Hepatocyte (in vitro differentiated cells): ENCODE measurements at regions not wholly inside any gene's neighbourhood (a gene's known extent, or its start where the extent isn't known, plus 50 kb on each side); places are given as distances from the start of the nearest gene placed in this dataset.

Source experiments
- DNase-seq: peaks from one replicate; pipeline ENCODE4 v3.0.0-alpha.2; 2016; ENCODE audit warnings: low spot score
- H2AFZ ChIP-seq: fragments of 200-600 bp; sonication (generic); 2 replicates; pipeline ENCODE4 v1.6.0; 2016; ENCODE audit warnings: antibody characterized with exemption, mild to moderate bottlenecking
- H3K27ac ChIP-seq: fragments of 200-600 bp; sonication (generic); 2 replicates; pipeline ENCODE4 v1.5.1; 2016; ENCODE audit warnings: mild to moderate bottlenecking
- H3K27me3 ChIP-seq: fragments of 200-600 bp; sonication (generic); 2 replicates; pipeline ENCODE4 v1.6.1; 2016
- H3K36me3 ChIP-seq: fragments of 200-600 bp; sonication (generic); replicated peaks from 2 replicates; pipeline ENCODE4 v1.5.1; 2016; ENCODE audit warnings: low read depth; ENCODE audit not compliant: insufficient read depth
- H3K4me1 ChIP-seq: fragments of 200-600 bp; sonication (generic); 2 replicates; pipeline ENCODE4 v1.5.1; 2016; ENCODE audit warnings: mild to moderate bottlenecking, moderate library complexity; ENCODE audit not compliant: insufficient read depth
- H3K4me2 ChIP-seq: fragments of 200-600 bp; sonication (generic); 2 replicates; pipeline ENCODE4 v1.6.0; 2016
- H3K4me3 ChIP-seq: fragments of 200-600 bp; sonication (generic); 2 replicates; pipeline ENCODE4 v1.5.1; 2016; ENCODE audit warnings: mild to moderate bottlenecking
- H3K79me2 ChIP-seq: fragments of 200-600 bp; sonication (generic); 2 replicates; pipeline ENCODE4 v1.6.0; 2017; ENCODE audit warnings: mild to moderate bottlenecking
- H3K9me2 ChIP-seq: fragments of 200-600 bp; sonication (generic); replicated peaks from 2 replicates; pipeline ENCODE4 v1.6.0; 2017; ENCODE audit warnings: mild to moderate bottlenecking; ENCODE audit not compliant: insufficient read depth
- H3K9me3 ChIP-seq: fragments of 200-600 bp; sonication (generic); 2 replicates; pipeline ENCODE4 v1.5.1; 2016; ENCODE audit warnings: low read depth, mild to moderate bottlenecking
- H4K20me1 ChIP-seq: fragments of 200-600 bp; sonication (generic); 2 replicates; pipeline ENCODE4 v1.6.0; 2016; ENCODE audit warnings: mild to moderate bottlenecking; ENCODE audit not compliant: insufficient read depth, poor library complexity, severe bottlenecking
- CTCF ChIP-seq: fragments of 200-600 bp; sonication (generic); IDR thresholded peaks from 2 replicates; pipeline ENCODE4 v1.5.1; 2016; ENCODE audit warnings: antibody characterized with exemption, mild to moderate bottlenecking; ENCODE audit not compliant: poor library complexity
- EZH2 ChIP-seq: fragments of 200-600 bp; sonication (generic); IDR thresholded peaks from 2 replicates; pipeline ENCODE4 v1.6.1; 2016; ENCODE audit warnings: antibody characterized with exemption, mild to moderate bottlenecking, borderline replicate concordance
- EZH2phosphoT487 ChIP-seq: fragments of 200-600 bp; sonication (generic); IDR thresholded peaks from one replicate; pipeline ENCODE4 v1.6.1; 2018; ENCODE audit warnings: antibody characterized with exemption, mild to moderate bottlenecking, low read depth, moderate library complexity; ENCODE audit not compliant: unreplicated experiment, severe bottlenecking
- WGBS: methylation state at CpG from one replicate; pipeline ENCODE4 v1.1.6; 2016; ENCODE audit warnings: low lambda C conversion rate; ENCODE audit errors: missing lambda C conversion rate; 5-methylcytosine and 5-hydroxymethylcytosine counted together

GRCh38 chr7:41877118-41877517 lies 174.2 kb upstream of the INHBA start:
- no peak overlapping the region for H2AFZ ChIP-seq
- H4K20me1 ChIP-seq: no peaks in the 10 kb centered on the region
- DNase-seq: no peak
- H3K36me3 ChIP-seq: no peaks in the 10 kb centered on the region
- no peaks in the 10 kb centered on the region for H3K9me2 ChIP-seq
- no peaks in the 10 kb centered on the region for H3K9me3 ChIP-seq
- H3K4me2 ChIP-seq: no peak overlapping the region
- no peak overlapping the region for H3K4me3 ChIP-seq
- no peak overlapping the region for H3K27ac ChIP-seq
- no peaks in the 10 kb centered on the region for H3K79me2 ChIP-seq
- no peaks in the 10 kb centered on the region for H3K4me1 ChIP-seq
- 81% methylated on average over 7 of the region's 7 CpGs for WGBS
- no peaks in the 10 kb centered on the region for H3K27me3 ChIP-seq
- TF ChIP-seq EZH2phosphoT487 (no peak), EZH2 (no peak), CTCF (no peak)

DNA sequence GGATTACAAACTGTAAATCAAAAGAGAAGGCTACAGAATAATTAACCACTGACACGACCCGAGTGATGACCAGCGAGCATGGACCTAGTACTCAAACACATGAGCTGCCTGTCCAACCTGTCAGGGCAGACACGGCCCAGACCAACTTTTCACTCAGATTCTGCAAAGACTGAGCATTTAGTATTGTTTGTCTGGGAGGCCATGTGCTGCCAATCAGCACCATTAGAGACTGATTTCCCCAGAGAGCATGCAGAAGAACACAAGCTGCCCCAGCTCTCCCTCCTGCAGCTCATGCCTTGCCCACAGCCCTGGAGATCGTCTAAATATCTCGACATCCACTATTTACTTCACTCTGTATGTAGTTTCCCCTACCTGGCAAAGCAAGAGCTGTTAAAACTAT lies 172.6 kb upstream of the INHBA start:
- 53% methylated on average over 6 of the region's 6 CpGs for WGBS
- H2AFZ ChIP-seq: no peak overlapping the region
- no peak overlapping the region for H3K27ac ChIP-seq

DNA sequence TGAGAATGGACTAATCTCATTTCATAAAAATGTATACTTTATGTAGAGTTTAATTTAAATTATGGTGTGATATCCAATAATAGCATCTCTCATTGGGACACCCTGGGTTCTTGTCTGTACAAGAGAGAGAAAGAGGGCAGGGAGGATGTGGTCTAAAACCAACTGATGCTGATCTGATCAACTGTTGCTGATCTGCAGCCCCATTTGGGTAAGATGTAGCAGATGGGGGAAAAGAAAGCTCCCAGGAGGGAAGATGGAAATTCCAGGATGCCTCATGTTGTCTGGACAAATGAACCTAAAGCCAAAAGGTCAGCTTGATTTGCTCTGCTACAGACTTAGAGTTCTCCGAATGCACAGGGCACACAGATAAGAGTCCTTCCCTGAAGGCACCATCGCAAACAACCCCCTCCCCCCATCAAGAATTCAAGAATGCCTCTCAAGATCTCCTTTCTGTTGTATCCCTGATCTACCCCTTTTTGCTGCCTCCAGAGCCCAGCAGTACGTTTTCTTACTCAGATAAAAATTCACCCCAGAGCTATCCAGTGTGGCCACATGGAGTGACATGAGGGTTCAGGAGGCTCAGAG lies 171.4 kb upstream of the INHBA start:
- Histone ChIP-seq H3K4me2 (no peak overlapping the region), H2AFZ (no peak overlapping the region), H3K9me3 (no peaks in the 10 kb centered on the region), H3K4me1 (no peaks in the 10 kb centered on the region), H3K9me2 (no peaks in the 10 kb centered on the region), H3K79me2 (no peaks in the 10 kb centered on the region), H4K20me1 (no peaks in the 10 kb centered on the region), H3K4me3 (no peak overlapping the region), H3K36me3 (no peaks in the 10 kb centered on the region), H3K27ac (no peak overlapping the region), H3K27me3 (no peaks in the 10 kb centered on the region)
- DNase-seq: no peak
- no peak for TF ChIP-seq EZH2
- TF ChIP-seq CTCF: no peak
- no peak for TF ChIP-seq EZH2phosphoT487
- WGBS: 20% methylated on average over 3 of the region's 3 CpGs

More for the DNA sequence above, 172.6 kb upstream of the INHBA start:
- H3K79me2 ChIP-seq: no peaks in the 10 kb centered on the region
- H4K20me1 ChIP-seq: no peaks in the 10 kb centered on the region
- H3K9me3 ChIP-seq: no peaks in the 10 kb centered on the region
- no peak overlapping the region for H3K4me2 ChIP-seq
- H3K4me1 ChIP-seq: no peaks in the 10 kb centered on the region
- no peaks in the 10 kb centered on the region for H3K27me3 ChIP-seq
- H3K4me3 ChIP-seq: no peak overlapping the region
- H3K36me3 ChIP-seq: no peaks in the 10 kb centered on the region
- no peak for DNase-seq
- H3K9me2 ChIP-seq: no peaks in the 10 kb centered on the region
- TF ChIP-seq EZH2phosphoT487: no peak
- TF ChIP-seq EZH2: no peak
- no peak for TF ChIP-seq CTCF
